GM19023 (cell line): ENCODE measurements at regions not wholly inside any gene's neighbourhood (a gene's known extent, or its start where the extent isn't known, plus 50 kb on each side); places are given as distances from the start of the nearest gene placed in this dataset.

ENCODE experiments used
- ATAC-seq: cut with Tn5 transposase; IDR thresholded peaks from one replicate; pipeline ENCODE4 v1.9.1; 2021; ENCODE audit warnings: mild to moderate bottlenecking, moderate library complexity; ENCODE audit not compliant: unreplicated experiment

GRCh38 chr11:29373725-29374124 is 643.1 kb downstream of the KCNA4 start:
- ATAC-seq: no peak

GRCh38 chr11:29368126-29368525 is 648.7 kb downstream of the KCNA4 start:
- ATAC-seq: no peak

GRCh38 chr11:29364006-29364405 is 652.8 kb downstream of the KCNA4 start:
- no peak for ATAC-seq

GRCh38 chr11:29361369-29361768 is 655.5 kb downstream of the KCNA4 start:
- no peak for ATAC-seq

DNA sequence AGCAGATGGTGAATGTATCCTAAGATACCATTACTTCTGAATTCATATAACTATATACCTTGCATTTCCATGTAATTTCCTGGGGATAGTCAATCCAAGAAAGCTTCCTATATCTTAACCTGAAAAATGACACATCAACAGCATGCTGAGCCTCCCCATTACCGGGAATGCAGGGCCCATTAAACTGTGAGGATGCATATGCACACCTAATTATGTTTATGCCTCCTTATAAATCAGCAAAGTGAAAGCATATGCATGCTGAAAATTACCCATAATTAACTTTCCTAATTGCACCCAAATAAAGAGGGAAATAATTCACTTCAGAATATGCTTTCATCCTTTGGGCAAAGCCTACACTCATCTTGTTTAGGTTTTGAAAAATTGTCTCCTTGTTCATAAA is 663.0 kb downstream of the KCNA4 start:
- no peak for ATAC-seq

GRCh38 chr11:29352273-29352795 is 664.5 kb downstream of the KCNA4 start:
- ATAC-seq: no peak

DNA sequence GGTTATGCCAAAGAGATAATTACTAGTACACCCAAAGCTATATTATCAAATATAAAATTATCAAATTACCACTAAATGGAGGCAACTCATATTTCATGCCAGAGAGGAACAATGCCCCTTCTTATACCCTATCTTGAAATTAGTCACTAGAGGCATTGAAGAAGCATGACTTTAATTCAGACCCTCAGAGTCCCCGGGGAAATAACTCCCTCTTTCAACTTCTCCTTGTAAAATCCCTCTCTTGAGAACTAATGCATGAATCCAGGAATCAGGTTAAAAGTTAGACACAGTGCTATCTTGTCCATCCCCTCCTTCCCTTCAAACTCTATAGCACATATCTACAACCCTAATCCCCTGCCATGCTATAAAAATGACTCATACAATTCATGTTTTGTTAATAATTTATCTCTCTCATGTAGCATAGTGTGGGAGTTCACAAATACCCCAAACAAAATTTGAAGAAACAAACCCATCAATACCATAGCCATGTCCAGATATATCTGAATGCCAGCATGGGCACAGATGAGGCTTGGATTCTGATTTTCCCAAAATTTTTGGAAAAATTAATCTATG is 665.4 kb downstream of the KCNA4 start:
- no peak for ATAC-seq

DNA sequence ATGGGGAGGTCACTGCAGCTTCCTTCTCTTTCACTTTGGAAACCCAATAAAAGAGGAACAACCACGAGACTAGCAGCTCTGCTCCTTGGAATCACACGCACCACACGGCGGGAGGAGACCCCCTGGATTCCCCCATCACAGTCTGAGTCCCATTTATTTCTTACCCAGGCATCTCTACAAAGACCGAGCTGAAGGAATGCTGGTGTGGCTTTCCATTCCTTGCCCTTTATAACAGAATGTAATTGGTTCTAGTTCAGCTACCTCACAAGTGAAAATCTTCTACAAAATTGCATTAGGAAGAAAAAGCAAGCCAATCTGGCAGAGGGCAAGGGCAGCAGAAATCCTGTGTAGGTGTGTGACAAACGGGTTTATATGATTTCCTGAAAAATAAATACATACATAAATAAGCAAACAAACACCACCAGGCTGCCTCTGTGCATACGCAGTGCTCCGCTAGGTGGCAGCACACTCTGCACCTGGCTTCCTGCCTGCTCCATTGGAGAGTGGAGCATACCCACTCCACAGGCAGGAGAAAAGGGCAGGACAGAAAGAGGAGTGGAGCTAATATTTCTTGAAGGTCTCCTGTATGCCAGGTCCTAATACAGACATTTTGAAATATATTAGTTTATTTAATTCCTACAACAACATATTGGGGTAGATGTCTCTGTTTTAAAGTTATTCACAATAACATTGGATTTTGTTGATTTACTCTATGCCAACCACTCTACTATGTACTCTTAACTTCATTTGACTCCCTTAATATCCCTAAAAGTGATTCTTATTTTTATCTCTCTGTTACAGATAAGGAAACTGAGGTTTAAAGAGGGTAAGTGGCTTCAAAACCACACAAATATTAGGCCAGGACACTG is 673.1 kb downstream of the KCNA4 start:
- peak; percentile 98 for ATAC-seq

- ATAC-seq: no peak
These were observed 679.9 kb downstream of the KCNA4 start for GRCh38 chr11:29336727-29337575.

DNA sequence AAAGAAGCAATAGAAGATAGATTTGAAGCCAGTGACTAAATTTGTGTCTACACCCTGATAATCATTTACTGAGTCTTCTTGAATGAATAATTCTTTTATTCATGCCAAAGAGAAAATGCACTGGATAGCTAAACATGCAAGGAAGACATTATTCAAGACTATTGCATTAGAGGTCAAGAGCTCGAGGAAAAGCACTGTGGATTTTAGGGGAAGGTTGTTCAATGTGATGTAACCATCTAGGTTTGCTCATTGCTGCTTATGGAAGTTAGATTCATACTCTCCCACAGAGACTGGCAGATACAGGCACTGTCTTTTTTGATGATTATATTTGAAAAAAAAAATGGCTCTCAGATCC is 682.1 kb downstream of the KCNA4 start:
- ATAC-seq: no peak

DNA sequence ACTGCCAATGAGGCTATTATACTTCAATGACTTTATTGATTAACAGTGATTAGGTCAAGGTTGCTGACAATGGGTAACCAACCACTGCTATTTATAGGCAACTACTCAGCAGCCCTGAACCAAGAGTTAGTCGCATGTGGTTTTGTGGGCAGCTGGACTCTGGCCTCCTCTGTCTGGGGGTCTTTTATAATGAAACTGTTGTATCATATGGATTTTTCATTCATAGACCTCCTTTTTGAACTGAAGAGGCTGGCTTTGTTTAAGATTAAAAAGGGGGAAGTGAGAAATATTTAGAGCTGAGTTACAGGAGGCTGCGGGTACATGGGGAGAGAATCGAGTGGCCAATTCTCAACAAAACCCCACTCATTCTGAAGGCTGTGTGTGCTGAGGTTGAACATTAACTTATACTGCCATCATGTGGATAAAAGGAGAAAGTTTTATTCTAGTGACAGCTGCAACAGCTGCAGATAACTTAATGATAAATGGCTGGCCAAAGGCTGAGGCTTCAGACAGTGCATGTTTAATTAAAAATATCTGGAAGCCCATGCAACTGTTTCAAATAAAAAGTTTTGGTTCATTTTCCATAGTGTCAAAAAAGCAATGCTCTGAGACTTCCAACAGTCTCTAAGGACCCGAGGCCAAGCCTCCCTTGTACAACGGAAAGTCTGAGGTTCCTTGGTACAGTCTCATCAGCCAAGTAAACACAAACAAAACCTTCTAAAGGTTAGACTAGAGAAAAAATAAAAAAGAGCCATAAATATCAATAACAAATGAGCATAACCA is 682.6 kb downstream of the KCNA4 start:
- peak; percentile 92 for ATAC-seq

DNA sequence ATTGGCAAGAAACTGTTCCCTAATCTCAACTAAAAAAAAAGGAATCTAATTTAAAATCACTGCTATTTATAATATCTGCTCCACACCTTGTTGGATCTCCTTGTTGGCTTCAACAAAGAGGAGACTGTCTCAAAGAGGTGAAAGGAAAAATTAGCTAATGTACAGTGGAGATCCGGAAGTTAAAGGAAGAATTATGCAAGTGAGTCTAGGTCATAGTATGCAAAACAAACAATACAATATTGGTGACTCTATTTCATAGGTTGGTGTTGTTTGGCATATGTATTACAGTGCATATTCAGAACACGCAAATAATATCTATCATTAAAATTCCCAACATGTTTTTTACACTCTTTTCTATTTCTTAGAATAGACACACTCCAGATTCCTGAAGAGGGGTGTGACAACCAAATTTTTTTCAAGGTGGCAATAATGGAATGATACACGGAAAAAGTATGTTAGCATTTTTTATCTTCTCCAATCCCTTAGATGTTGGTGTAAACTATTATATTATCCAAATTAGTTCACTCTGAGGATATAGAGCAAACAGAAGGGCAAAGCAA is 685.3 kb downstream of the KCNA4 start:
- no peak for ATAC-seq

DNA sequence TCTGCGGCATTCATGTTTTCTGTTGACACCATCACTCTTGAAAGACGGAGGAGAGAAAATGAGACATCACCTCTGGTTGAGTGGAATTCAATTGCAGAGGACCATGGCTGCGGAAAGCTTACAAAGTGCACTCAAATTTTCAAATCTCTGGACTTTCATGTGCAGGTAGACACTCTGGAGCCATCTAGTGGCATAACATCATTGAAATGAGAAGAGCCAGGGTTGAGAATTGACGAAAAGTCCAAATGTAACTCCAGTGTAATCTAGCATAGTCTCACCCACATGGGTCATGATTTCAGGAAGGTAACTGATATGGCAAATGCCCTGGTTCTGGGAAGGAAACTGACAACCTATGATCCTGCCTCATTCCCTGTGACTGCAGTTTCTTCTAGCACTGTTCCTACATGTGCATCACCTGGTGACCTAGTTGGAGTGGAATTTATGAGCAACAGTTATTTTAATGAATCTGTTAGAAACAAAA is 687.8 kb downstream of the KCNA4 start:
- no peak for ATAC-seq

- ATAC-seq: no peak
These were observed 688.9 kb downstream of the KCNA4 start for GRCh38 chr11:29327891-29328290.

DNA sequence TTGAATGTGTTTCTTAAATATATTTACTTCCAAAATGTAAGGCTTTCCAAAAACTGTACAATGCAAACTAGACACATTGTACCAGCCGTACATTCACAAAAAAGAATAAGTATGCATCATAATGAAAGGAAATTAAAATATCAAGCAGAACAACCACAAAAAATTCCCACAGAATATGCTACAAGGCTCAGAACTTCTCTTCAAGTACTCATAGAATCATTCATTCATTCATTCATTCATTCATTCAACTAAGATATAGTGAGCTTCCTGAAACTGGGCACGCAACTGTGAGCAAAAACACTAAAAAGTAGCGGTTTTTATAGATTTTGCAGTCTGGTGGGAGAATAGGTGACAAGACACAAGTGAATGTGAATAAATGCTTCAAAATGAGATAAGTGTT is 690.1 kb downstream of the KCNA4 start:
- no peak for ATAC-seq

DNA sequence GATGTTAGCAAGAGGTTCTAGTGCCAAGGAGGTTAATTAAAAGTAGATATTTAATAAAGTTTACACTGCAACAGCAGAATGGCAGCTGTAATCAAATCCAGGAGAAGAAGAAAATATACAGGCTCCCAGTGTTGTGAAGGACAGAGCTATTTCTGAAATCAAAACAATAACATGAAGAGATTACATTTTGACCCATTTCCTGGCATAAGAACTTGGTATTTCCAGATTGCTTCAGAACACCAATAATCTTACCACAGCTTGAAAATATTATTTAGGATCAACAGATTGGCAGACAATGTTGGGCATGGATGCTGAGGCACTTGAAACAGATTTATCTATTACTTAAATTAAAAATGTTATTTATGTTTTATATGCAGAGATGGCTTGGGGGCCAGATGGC is 692.5 kb downstream of the KCNA4 start:
- no peak for ATAC-seq

DNA sequence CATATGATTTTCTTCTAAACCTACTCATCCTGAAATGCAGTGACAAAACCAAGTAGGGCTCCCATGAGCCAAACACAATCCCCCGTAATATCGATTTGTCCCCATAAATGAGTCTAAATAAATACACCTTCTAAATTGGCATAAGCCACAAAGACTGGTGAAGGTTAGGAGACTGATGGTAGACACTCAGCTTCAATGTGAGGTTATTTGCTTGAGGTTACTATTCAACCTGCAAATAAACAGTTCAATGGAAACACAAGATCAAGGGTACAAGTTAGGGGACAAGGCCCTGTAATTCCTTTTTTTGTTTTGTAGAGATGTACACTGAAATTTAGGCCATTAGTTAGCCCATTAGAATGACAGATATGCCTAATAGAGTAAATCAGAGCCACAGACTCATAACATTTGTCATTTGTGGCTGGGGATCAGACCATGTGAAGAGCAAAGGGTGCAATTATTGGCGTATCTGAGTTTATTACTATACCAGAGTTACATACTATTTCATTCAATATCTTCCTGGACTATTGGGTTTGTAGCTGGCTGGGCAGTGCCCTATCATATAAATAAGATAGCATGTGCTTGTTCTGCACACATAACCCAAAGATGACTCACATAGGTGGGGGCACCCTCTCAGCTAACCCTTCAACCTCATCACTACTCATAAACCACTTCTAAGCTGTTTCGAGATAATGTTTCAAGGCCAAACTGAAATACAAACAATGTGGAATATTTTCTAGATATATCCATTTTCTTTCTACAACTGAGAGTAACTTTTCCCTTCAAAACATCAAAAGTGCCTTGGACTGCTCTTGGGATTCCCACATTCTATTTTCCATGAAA is 695.3 kb downstream of the KCNA4 start:
- ATAC-seq: no peak

DNA sequence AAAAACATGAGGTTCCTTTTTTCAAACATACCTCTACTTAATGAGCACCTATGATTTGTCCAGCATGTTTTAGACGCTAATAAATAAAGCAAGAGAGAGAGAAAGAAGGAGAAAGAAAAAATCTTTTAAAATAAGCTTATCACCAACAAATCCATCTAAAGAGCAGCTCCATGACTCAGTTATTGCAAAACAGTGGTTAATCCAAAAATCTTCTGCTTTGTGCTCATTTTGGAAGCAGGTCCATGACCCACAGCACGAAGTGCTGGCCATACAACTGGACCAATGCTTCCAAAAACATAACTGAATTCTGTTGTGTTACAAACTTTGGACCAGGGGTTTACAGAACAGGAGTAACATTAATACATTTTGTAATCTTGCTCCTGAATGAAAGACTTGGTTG is 696.6 kb downstream of the KCNA4 start:
- no peak for ATAC-seq

GRCh38 chr11:29319210-29319609 is 697.6 kb downstream of the KCNA4 start:
- no peak for ATAC-seq
